A549 (cell line): ENCODE measurements at regions not wholly inside any gene's neighbourhood (a gene's known extent, or its start where the extent isn't known, plus 50 kb on each side); places are given as distances from the start of the nearest gene placed in this dataset.

Experiments
- CBX8 ChIP-seq: fragments of 200-600 bp; sonication (generic); IDR thresholded peaks from 2 replicates; pipeline ENCODE4 v1.6.1; 2016
- EP300 ChIP-seq, 2 experiments: fragments of >200 bp; sonication (Bioruptor Twin); formaldehyde crosslinking; IDR thresholded peaks; 2 replicates in 1 of 2; 3 replicates in 1 of 2; pipeline ENCODE4 v1.6.1; 2016 to 2017
- ESRRA ChIP-seq: fragments of 150-350 bp; IDR thresholded peaks from 2 replicates; pipeline ENCODE4 v1.6.1; 2014; ENCODE audit warnings: mild to moderate bottlenecking, low read length, borderline replicate concordance
- JUN ChIP-seq, 2 experiments: fragments of >200 bp; sonication (Bioruptor Twin); formaldehyde crosslinking; IDR thresholded peaks; 2 replicates in 1 of 2; 3 replicates in 1 of 2; pipeline ENCODE4 v1.6.1; 2016 to 2017
- KDM1A ChIP-seq: fragments of 200-600 bp; sonication (generic); IDR thresholded peaks from 2 replicates; pipeline ENCODE4 v1.6.1; 2016; ENCODE audit warnings: low read depth, mild to moderate bottlenecking
- RFX5 ChIP-seq: fragments of 450-650 bp; IDR thresholded peaks from 2 replicates; pipeline ENCODE4 v1.7.1; 2014; ENCODE audit warnings: antibody characterized with exemption, mild to moderate bottlenecking, moderate library complexity
- ZC3H11A ChIP-seq: fragments of 450-650 bp; IDR thresholded peaks from 2 replicates; pipeline ENCODE4 v1.6.1; 2014; ENCODE audit warnings: antibody characterized with exemption, mild to moderate bottlenecking
- ZFP36 ChIP-seq: fragments of 450-650 bp; IDR thresholded peaks from 2 replicates; pipeline ENCODE4 v1.6.1; 2014; ENCODE audit warnings: borderline replicate concordance; ENCODE audit not compliant: partially characterized antibody
- TF ChIP-seq, protein P1 (sequence below): fragments of 450-650 bp; IDR thresholded peaks from 2 replicates; pipeline ENCODE4 v1.6.1; 2014; ENCODE audit warnings: antibody characterized with exemption
- TF ChIP-seq, protein P2 (sequence below): fragments of 200-600 bp; sonication (generic); IDR thresholded peaks from 2 replicates; pipeline ENCODE4 v1.6.1; 2016; ENCODE audit warnings: antibody characterized with exemption, mild to moderate bottlenecking, moderate library complexity
- TF ChIP-seq, protein P3 (sequence below): fragments of >200 bp; sonication (Bioruptor Twin); formaldehyde crosslinking; IDR thresholded peaks from 3 replicates; pipeline ENCODE4 v1.5.1; 2016

DNA sequence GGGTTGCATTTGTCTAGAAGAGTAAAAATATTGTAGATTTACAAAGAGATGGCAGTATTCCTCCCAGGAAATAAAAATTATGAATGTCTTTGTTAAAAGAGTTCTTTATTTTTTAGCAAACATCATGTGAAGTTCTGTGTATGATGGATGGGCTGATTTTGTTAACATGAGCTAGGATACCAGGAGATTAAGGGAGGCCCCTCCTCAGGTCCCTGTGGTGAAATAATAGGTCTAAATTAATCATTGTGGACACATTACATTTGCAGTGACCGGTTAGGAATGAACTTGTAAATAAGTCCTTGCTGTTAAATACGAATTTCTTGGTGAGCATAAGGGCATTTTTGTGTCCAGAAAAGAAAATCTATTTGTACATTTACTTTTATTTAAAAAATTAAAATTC is 339.4 kb upstream of the PHF14 start:
- TF ChIP-seq, protein P1, sequence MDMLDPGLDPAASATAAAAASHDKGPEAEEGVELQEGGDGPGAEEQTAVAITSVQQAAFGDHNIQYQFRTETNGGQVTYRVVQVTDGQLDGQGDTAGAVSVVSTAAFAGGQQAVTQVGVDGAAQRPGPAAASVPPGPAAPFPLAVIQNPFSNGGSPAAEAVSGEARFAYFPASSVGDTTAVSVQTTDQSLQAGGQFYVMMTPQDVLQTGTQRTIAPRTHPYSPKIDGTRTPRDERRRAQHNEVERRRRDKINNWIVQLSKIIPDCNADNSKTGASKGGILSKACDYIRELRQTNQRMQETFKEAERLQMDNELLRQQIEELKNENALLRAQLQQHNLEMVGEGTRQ: no peak
- no peak for TF ChIP-seq ESRRA
- TF ChIP-seq, protein P2, sequence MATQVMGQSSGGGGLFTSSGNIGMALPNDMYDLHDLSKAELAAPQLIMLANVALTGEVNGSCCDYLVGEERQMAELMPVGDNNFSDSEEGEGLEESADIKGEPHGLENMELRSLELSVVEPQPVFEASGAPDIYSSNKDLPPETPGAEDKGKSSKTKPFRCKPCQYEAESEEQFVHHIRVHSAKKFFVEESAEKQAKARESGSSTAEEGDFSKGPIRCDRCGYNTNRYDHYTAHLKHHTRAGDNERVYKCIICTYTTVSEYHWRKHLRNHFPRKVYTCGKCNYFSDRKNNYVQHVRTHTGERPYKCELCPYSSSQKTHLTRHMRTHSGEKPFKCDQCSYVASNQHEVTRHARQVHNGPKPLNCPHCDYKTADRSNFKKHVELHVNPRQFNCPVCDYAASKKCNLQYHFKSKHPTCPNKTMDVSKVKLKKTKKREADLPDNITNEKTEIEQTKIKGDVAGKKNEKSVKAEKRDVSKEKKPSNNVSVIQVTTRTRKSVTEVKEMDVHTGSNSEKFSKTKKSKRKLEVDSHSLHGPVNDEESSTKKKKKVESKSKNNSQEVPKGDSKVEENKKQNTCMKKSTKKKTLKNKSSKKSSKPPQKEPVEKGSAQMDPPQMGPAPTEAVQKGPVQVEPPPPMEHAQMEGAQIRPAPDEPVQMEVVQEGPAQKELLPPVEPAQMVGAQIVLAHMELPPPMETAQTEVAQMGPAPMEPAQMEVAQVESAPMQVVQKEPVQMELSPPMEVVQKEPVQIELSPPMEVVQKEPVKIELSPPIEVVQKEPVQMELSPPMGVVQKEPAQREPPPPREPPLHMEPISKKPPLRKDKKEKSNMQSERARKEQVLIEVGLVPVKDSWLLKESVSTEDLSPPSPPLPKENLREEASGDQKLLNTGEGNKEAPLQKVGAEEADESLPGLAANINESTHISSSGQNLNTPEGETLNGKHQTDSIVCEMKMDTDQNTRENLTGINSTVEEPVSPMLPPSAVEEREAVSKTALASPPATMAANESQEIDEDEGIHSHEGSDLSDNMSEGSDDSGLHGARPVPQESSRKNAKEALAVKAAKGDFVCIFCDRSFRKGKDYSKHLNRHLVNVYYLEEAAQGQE: no peak
- no peak for TF ChIP-seq CBX8
- no peak for TF ChIP-seq EP300 (IDR thresholded peaks at IDR 0.05)
- TF ChIP-seq, protein P3, sequence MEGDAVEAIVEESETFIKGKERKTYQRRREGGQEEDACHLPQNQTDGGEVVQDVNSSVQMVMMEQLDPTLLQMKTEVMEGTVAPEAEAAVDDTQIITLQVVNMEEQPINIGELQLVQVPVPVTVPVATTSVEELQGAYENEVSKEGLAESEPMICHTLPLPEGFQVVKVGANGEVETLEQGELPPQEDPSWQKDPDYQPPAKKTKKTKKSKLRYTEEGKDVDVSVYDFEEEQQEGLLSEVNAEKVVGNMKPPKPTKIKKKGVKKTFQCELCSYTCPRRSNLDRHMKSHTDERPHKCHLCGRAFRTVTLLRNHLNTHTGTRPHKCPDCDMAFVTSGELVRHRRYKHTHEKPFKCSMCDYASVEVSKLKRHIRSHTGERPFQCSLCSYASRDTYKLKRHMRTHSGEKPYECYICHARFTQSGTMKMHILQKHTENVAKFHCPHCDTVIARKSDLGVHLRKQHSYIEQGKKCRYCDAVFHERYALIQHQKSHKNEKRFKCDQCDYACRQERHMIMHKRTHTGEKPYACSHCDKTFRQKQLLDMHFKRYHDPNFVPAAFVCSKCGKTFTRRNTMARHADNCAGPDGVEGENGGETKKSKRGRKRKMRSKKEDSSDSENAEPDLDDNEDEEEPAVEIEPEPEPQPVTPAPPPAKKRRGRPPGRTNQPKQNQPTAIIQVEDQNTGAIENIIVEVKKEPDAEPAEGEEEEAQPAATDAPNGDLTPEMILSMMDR: no peak
- TF ChIP-seq ZFP36: no peak
- no peak for TF ChIP-seq KDM1A
- TF ChIP-seq ZC3H11A: no peak
- no peak for TF ChIP-seq JUN (IDR thresholded peaks at IDR 0.05)
- TF ChIP-seq RFX5: no peak
